HG03575 (cell line): ENCODE measurements at regions not wholly inside any gene's neighbourhood (a gene's known extent, or its start where the extent isn't known, plus 50 kb on each side); places are given as distances from the start of the nearest gene placed in this dataset.
"Not testable (repeated sequence)": the region's sequence is repeated elsewhere in the genome, so short reads cannot be mapped to it uniquely, and the experiment has no call there.

Source experiments
- ATAC-seq: cut with Tn5 transposase; IDR thresholded peaks from one replicate; pipeline ENCODE4 v1.9.1; 2021; ENCODE audit not compliant: unreplicated experiment, insufficient number of reproducible peaks, low FRiP score; ENCODE audit errors: extremely low read depth

DNA sequence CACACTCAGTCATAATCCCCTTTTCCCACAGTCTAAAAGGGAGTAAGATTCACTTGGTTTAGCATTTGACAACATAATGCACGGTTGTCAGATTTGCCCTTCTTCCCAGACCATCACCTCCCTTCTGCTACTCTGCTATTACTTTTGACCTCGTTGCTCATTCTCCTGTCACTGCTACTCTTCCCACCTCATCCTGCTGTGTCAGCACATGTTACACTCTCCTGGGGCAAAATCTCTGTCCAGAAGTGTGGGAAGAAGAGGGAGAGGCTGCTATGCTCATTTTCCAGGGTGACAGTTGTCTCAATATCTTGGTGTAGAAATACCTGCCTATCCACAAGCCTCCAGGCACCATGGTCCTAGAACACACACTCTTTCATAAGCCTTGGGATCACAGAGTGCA, 449.9 kb upstream of the PIK3R1 start:
- ATAC-seq = no peak

DNA sequence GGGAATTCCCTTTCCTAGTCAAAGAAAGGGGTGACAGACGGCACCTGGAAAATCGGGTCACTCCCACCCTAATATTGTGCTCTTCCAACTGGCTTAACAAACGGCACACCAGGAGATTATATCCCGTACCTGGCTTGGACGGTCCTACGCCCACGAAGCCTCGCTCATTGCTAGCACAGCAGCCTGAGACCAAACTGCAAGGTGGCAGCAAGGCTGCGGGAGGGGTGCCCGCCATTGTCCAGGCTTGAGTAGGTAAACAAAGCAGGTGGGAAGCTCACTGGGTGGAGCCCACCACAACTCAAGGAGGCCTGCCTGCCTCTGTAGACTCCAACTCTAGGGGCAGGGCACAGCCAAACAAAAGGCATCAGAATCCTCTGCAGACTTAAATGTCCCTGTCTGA, 457.8 kb upstream of the PIK3R1 start:
- not testable (repeated sequence) for ATAC-seq

DNA sequence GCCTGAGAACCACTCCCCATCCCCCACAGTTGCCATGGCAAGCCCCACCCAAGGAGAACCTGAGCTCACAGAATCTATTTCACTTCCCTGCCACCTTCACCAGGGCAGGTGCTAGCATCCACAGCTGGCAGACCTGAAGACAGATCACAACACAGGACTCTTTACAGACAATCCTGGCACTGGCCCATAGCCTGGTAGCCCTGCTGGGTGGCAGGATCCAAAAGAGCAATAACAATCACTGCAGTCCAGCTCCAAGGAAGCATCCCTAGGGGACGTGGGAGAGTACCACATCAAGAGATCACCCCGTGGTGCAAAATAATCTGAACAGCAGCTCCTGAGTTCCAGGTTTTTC, 463.2 kb upstream of the PIK3R1 start:
- no peak for ATAC-seq

DNA sequence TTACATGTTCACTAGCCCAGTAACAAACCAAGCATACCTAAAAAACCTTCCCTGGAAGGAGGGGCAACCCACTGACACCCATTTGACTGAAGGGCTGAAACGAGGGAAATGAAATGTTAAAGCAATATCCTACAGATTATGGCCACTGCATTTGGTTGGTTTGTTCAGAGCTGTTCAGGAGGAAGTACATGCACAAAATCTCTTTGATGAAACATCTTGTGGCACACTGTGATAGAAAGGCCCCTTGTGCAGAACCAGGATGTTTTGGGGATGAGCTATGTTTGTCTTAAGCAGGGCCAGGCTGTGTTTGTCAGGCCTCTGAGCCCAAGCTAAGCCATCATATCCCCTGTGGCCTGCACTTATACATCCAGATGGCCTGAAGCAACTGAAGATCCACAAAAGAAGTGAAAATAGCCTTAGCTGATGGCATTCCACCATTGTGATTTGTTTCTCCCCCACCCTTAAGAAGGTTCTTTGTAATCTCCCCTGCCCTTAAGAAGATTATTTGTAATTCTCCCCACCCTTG, 467.3 kb upstream of the PIK3R1 start:
- ATAC-seq = no peak

DNA sequence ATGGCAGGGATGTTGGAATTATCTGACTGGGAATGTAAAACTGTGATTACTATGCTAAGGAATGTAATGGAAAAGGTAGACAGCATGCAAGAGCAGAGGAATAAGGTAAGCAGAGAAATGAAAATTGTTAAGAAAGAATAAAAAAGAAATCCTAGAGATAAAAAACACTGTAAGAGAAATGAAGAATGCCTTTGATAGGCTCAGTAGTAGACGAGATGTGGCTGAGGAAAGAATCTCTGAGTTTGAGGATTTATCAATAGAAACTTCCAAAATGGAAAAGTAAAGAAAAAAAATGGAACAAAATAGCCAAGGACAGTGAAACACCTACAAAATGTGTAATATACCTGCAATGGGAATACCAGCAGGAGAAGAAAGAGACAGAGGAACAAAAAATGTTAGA, 468.5 kb upstream of the PIK3R1 start:
- no peak for ATAC-seq

DNA sequence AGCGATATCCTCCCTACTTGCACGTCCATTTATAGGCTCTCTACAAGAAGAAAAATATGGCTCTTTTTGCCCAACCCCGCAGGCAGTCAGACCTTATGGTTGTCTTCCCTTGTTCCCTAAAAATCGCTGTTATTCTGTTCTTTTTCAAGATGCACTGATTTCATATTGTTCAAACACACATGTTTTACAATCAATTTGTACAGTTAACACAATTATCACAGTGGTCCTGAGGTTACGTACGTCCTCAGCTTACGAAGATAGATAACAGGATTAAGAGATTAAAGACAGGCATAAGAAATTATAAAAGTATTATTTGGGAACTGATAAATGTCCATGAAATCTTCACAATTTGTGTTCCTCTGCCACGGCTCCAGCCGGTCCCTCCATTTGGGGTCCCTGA, 468.9 kb upstream of the PIK3R1 start:
- not testable (repeated sequence) for ATAC-seq

DNA sequence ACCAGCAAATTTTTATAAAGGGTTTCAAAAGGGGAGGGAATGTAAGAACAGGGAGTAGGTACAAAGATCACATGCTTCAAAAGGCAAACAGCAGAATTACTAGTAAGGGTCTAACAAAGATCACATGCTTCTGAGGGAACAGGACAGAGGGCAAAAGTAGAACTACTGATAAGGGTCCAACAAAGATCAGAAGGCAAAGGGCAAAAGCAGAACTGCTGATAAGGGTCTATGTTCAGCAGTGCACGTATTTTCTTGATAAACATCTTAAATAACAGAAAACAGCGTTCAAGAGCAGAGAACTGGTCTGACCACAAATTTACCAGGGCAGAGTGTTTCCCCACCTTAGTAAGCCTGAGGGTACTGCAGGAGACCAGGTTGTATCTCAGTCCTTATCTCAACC, 469.5 kb upstream of the PIK3R1 start:
- no peak for ATAC-seq

DNA sequence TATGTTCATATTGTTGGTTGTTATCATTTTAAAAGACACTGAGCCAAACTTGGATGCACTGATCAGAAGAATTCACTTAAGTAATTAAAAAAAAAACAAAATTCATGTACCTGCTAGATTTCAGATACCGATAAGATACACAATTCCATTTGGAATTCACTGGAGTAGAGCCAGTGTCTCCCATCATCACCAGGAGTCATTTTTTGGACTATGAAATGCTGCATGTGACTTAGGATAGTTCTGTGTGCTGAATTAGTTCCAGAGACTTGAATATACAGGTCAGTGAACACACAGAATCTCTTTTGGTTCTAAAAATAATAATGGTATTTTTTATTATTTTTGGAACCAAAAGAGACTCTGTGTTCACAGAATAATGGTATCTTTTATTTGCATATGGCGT, 482.6 kb upstream of the PIK3R1 start:
- no peak for ATAC-seq

DNA sequence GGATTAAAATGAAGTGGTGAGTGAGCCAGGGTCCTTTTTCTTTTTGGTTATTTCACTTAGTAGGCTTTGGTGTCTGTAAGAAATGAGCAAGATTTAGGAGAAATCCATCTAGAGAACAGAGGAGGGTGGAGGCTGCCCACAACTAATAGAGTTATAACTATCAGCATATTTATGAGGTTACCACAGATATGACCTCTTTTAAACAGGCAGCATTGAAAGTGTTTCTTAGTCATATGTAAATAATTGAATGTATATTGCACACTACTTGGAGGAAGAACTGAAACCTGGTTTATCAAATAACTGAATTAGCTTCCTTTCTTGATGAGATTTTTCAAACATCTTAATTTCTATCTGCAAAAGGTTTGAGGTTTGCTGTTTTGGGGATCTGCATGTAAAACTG, 483.1 kb upstream of the PIK3R1 start:
- no peak for ATAC-seq

DNA sequence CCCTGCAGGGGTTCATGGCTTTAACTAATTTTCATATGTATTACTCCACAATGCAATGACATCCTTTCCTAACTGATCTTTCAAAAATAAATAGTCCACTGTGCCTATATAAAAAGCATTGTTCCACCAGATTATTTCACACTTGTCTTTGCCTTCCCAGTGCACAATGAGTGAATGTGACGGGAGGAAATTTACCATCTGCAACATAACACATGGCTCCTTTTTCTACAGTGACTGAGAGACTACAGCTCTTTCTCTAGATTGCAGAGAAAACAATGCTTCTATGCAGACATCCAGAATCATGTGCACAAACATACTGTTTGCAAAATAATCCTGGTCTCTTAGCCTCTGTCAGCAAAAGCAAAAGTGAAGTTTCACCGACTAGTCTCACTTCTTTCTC, 483.7 kb upstream of the PIK3R1 start:
- ATAC-seq = no peak

DNA sequence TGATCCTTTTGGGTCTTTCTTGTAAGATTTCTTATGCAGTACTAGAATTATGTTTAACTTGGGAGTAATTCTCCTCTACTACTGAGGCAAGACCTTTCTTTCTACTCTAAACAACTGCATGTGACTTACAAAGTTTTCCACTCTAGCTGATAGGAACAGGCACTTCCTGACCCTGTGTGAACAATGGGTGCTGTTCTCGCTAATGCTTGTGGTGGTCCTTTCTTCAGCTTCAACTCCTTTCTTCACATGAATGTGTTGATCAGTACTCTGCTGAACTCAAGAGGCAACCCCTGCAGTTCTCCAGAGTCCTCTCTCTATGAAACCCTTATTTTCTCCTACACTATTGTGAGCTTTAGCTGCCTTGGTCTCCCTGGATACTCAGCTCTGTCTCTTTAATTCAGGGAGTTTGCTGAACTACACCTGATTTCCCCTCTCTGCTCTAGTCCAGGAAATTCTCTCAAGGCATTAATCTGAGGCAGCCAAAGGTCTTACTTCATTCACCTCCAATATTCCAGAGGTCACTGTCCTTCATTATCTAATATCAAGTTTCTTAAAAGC, 484.6 kb upstream of the PIK3R1 start:
- ATAC-seq = no peak

DNA sequence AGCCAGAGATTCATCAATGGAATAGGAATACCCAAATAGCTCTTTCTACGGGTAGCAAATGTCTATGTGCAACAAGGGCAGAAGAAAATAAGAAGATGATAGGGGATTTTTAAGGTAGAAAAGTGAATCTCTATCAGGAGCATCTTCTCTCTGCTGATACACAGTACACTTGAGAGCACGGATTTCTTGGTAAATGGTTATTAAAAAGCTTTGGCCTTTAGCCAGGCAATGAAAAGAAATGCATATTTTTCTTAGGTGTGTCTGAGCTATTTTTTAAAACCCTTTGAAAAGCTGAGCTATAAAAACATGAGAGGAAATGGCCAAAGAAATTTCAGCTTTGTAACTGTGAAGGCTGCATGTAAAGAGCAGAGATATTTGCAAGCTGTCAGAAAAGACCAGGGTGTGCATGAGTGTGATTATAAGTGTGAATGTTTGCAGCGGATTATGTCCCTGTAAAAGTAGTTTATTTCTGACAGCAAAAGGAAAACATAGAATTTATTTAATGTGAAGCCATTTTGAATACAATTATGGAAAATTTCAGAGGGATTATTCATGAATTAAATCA, 487.1 kb upstream of the PIK3R1 start:
- ATAC-seq = no peak

DNA sequence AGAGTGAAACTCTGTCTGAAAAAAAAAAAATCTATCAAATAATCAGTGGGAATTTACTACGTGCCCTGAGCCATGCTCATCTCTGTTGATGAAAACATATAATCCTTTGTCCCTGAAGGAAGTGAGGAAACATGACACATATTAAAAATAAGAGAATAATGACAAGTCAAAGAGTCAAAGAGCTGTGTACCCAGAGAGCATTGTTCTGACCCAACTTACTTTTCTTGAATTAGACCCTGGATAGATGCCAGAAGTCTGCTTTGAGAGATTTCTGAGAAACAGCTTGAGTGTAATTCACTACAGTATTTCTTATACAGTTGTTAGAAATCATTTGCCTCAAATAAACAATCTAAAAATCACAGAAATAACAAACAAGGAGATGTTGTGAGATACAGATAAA, 490.0 kb upstream of the PIK3R1 start:
- no peak for ATAC-seq

DNA sequence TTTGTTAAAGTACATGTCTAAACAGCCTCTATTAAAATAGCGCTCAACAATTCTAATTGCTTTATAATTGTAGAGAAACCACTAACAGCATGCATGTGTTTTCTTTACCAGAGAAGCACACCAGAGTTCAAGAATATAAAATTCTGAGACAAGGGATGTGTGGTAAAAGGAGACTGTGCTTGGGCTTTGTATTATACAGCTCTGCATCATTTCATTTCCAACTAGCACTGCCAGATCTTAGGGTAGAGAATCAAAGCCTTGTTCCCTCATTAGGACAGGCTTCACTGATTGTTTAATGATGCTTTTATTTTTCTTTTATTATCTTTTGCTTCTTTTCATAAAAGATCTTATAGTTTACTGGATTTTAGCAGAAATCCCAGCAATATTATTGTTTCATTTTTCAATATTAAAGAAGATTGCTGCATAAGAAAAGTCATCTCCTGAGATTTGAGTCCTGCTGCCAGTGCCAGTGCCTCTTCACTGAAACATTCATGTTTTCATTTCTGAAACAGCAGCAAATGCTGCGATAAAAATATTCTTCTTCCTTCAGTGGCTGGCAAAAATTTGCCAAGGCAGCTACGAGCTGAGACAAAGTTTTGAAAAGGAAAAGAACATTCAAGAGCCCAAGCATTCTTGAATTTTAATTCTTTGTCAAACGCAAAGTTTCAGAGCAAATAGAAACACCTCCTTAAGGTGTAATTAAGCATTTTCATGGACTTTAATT, 491.0 kb upstream of the PIK3R1 start:
- ATAC-seq = no peak

DNA sequence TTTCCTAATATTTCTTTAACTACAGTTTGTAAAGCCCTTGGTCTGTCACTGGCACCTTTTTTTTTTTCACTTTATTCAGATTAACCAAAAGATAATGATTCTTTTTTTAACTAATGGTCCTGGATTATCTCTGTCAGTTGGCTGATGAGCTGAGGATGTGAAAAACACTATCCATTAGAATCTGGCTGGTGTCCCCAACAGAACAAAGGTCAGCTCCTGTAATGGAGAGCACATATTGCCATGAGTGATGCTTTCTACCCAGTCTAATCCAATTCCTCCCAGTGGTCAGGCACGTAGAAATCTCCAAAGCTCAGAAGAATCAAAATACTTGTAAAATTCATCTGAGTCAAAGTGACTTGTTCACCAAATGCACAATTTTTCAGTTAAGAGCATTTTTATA, 491.7 kb upstream of the PIK3R1 start:
- ATAC-seq = no peak

DNA sequence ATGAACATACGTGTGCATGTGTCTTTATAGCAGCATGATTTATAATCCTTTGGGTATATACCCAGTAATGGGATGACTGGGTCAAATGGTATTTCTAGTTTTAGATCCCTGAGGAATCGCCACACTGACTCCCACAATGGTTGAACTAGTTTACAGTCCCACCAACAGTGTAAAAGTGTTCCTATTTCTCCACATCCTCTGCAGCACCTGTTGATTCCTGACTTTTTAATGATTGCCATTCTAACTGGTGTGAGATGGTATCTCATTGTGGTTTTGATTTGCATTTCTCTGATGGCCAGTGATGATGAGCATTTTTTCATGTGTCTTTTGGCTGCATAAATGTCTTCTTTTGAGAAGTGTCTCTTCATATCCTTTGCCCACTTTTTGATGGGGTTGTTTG, 493.0 kb upstream of the PIK3R1 start:
- ATAC-seq = not testable (repeated sequence)

DNA sequence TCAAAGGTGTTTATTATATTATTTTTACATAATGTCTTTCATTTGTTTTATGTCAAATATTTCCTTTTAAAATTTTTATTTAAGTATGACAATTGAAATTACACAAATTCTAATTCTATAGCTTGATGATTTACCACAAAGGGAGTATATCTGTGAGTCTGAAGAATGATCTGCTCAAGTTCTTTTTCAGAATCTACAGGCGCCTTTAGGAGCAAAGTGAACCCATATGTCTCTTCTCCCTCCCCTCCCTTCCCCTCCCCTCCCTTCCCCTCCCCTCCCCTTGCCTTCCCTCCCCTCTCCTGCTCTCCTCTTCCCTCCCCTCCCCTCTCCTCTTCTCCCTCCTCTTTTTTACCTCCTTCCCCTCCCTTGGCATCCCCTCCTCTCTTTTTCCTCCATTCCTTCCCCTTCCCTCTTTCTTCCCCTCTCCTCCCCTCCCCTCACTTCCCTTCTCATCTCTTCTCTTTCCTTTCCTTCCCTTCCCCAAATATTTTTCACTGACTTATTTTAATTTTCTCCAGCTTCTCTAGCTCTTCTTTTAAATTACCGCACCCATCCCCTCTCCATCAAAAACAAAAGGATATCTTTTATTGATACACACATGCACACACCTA, 495.3 kb upstream of the PIK3R1 start:
- ATAC-seq = no peak

DNA sequence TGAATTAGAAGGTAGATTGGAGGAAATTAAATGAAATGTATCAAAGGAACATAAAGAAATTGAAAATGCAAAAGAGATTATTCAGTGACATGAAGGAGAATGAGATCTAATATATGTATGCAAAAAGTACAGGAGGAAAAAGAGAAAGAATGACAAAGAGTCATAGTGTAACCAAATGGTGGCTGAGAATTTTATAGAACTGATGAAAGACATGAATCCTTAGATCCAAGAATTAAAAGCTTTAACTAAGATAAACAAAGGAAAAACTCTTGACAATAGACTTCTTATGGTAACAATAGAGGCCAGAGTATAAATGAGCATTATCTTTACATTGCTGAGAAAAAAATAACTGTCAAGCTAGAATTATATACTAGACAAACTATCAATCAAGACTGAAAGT, 505.4 kb upstream of the CD180 start:
- ATAC-seq = no peak

DNA sequence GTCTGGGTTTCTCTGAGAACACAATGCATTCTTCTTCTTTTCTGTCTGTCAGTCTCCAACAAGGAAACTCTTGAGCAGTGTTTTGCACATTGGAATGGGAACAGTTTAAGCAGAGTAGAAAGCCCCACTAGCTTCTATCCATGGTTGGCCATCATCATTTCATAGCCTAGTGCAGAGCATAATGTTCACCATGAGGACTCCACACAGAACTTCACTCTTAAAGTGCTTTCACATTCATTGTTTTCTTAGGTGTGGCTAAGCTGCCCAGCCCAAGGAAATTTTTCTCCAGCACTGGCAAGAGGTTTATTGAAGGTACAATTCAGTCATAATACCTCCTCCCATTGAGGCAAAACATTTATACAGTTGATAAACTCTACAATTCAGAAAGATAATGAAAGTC, 503.0 kb upstream of the CD180 start:
- ATAC-seq = no peak

DNA sequence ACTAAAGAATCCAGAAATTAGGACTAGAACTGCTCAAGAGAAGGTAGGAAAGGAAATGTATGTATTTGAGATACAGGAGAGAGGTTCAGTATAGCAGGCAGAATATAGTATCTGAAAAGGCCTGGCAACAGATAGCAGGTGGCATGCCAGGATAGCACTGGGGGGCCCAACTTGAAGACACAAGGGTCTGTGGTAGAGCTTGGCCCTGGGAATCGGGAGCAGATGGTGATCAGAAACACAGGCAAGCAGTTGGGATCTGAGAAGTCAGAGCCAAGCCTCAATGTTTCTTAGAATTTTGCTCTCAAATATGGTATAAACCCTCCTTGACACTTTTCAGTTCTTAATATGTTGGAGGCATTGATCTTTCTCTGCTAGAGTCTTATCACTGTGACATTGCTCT, 499.8 kb upstream of the CD180 start:
- ATAC-seq = no peak
